MV-4-11 (cell line): ENCODE measurements at regions not wholly inside any gene's neighbourhood (a gene's known extent, or its start where the extent isn't known, plus 50 kb on each side); places are given as distances from the start of the nearest gene placed in this dataset.

ENCODE experiments used
- DNase-seq: peaks from one replicate; lab custom pipeline; 2025; lab: John Stamatoyannopoulos, UW

DNA sequence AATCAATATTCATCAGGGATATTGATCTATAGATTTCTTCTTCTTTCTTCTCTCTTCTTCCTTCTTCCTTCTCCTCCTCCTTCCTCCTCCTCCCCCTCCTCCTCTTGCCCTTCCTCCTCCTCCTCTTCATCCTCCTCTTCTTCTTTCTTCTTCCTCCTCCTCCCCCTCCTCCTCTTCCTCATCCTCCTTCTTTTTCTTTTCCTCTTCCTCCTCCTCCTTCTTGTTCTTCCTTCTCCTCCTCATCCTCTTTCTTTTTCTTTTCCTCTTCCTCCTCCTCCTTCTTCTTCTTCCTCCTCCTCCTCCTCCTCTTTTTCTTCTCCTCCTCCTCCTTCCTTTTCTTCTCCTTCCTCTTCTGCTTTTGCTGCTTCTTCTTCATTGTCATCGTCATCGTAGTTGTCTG is 52.4 kb upstream of the SERINC1 start:
- no peak for DNase-seq

DNA sequence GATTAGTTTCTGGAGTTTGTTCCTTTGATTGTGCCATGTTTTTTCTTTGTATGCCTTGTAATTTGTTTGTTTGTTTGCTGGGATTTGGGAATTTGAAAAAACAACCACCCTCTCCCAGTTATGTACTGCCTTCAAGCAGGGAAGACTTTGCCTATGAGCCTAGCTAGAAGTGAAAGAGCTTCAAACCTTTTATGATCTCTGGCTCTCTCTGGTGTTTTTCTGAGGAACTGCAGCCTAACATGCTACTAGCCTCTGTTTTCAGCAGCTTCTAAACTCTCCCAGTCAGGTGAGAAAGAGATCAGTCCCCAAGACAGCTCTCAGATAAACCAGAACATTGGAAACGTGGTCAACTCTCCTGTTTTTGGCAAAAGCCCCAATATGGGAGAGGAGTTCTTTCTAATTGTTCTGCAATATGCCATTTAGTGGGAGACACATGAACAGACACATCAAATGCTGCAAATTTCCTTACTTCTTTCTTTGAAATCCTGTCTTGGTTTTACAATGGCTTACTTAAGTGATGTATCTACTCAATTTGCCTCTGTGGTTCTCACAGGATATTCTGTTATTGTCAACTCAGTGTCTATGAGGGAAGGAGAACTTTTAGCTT is 58.9 kb upstream of the SERINC1 start:
- peak; percentile 54 for DNase-seq

DNA sequence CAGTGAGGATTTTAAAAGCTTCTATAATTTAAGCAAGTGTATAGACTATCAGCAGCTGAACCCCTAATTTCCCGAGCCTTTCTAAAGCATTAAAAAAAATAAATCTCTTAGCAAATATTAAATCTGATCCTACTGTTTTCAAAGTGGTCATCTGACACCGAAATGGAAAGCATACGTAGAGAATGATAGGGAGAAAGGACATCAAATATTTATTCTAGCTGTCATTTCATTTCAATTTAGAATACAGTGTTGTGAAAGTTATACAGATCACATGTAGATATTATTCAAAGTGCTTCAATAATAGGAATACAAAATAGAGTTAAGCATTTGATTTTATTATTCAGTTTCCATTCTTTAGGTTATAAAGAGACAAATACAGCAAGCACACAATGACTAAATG is 61.9 kb upstream of the PKIB start:
- no peak for DNase-seq

DNA sequence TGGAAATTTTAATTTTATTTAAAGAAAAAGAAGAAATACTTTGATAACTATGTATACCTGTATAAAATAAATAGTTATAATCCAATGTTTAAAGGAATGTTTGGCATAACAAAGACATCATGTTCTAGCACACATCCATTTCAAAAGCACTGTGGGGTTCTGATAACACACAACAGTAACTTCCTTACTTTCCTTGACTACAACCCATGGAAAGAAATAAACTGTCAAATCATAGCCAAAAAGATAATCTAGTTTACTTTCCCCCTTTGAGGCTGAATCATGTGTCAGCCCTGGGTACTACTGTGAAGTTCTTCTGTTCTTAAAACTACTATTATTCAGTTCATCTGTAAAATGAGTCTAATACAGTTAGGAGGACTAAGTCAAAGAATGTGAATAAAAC is 61.4 kb upstream of the PKIB start:
- DNase-seq, result no peak

DNA sequence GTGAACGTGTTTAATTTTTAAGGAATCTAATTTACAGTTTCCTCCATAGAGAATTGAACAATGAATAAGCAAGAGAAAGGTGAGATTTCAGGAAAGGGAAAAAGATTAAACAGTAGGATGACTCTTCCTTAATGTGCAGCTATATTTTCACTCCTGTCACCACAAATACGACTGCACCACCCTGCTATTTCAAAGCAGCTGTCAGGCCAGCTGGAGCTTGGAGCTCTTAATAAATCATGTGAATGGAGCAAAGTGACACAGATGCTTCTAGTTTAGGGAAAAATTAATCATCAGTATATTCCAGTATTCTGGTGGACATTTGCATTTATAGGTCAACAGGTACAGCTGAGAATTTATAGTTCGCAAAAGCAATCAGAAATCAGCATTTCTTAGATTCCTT is 56.5 kb upstream of the PKIB start:
- no peak for DNase-seq

DNA sequence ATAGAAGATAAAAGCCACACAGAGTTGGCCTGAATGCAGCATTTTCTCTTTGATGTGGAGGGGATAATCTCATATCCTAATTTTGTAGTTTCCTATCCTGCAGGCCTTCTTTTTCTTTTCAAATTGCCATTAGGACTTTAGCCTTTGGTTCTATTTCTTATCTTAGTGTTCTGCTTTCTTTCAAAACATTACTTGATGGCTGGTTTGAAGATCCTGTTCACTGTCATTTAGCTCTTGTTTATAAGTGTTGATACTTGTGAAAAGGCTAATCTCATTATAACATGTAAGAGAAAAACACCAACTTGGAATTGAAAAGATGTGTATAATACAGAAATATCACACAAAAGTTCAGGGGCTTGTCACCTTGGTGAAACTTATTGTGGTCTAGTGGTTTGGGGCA is 54.6 kb upstream of the PKIB start:
- DNase-seq, result no peak

DNA sequence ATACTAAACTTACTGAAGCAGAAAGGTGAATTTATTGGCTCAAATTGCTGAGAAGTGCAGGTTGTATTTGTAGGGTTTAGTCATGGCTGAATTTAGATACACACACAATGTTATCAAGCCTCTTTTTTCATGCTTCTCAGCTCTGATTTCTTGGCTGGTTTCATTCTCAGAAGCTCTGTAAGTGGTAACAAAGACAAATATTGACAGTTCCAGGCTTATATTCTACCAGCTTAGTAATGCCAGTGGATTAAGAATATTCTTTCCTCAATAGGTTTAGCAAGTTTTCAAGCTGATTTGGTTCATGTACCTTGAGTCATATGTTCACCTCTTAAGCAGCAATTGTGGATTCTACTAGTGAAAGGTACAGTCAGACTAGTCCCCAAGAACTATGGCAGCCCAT is 52.1 kb upstream of the PKIB start:
- DNase-seq, result no peak
